IMR-90 (cell line): ENCODE measurements at regions not wholly inside any gene's neighbourhood (a gene's known extent, or its start where the extent isn't known, plus 50 kb on each side); places are given as distances from the start of the nearest gene placed in this dataset.
A peak's percentile ranks its signal among the peaks of the same experiment; 100 is the strongest.

Experiments used
- CTCF ChIP-seq: conservative IDR thresholded peaks from 2 replicates; pipeline ENCODE4 v1.5.1; 2012; ENCODE audit warnings: mild to moderate bottlenecking, low read depth, low read length, improper control_type of control experiment
- MAZ ChIP-seq: IDR thresholded peaks from 2 replicates; pipeline ENCODE4 v1.6.1; 2012; ENCODE audit warnings: low read depth, mild to moderate bottlenecking, low read length, improper control_type of control experiment, moderate library complexity, borderline replicate concordance

GRCh38 chr11:89625171-89625570 is 84.9 kb upstream of the TRIM77 start:
- TF ChIP-seq MAZ (no peak), CTCF (0 out of 2 replicates have a peak, but pooled peaks have one; percentile 2)
